Eye (tissue), 1 donor: ENCODE measurements at regions not wholly inside any gene's neighbourhood (a gene's known extent, or its start where the extent isn't known, plus 50 kb on each side); places are given as distances from the start of the nearest gene placed in this dataset.
A peak's percentile ranks its signal among the peaks of the same experiment; 100 is the strongest.
"Not testable (repeated sequence)": the region's sequence is repeated elsewhere in the genome, so short reads cannot be mapped to it uniquely, and the experiment has no call there.

Experiments
- DNase-seq: peaks from one replicate; pipeline ENCODE4 v3.0.0-alpha.2; 2015

DNA sequence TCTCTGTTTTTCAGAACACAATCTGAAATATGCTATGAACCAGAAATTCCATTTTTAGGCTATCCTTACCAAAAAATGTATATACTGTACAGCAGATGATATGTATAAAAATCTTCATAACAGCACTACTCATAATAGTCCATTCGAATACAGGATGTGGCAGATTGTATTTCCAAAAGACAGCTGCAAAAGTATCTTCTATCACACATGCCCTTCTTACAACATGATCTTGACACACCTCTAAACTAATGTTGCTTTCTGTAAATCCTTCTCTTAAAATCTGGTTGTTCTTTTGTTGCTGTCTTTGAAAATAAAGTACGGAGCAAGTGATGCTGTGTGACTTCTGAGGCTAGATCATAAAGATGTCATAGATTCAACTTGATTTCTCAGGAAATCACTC lies 409.9 kb upstream of the LUZP2 start:
- DNase-seq, result no peak

DNA sequence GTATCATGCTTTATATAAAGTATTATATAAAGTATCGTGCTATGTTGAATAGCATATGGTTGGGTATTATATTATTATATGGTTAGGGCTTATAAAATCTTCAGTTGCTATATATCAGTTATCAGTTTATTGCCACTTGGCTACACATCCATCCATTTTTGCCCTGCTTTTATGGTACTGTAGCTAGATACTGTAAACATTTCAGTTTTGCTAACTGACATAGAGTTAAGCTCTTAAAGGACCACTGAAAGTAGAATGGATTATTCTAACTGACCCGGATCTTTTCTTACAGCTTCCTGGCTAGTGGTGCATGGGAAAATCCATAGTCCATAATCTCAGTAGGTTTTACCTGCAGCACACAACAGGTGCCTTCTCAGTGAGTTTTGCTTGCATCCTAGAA lies 405.3 kb upstream of the LUZP2 start:
- DNase-seq, result no peak

DNA sequence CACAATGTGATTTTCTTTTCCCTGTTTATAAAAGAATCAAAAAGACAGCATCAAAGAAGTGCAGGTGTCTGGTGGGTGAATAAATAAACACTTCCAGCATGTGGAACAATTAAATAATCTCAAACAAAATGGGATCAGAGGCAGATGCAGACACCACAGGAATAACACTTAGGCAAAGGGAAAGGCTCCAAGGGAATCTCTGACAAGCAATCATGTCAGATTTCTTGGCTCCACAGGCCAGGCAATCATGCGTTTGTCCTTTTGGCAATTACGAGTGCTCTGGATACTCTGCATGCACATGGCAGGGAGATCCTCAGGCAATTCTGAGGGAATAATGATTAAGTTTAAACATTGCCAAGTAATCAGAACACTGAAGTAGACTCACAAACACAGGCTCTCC lies 403.5 kb upstream of the LUZP2 start:
- peak; percentile 77 for DNase-seq

DNA sequence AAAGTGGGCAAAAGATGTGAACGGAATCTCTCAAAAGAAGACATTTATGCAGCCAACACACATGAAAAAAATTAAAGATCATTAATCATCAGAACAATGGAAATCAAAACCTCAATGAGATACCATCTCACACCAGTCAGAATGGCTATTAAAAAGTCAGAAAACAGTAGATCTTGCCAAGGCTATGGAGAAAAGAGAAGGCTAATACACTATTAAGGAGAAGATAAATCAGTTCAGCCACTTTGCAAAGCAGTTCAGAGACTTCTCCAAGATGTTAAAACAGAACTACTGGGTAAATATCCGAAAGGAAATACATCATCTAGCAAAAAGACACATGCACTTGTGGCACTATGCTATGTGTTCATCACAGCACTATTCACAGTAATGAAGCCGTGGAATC lies 388.2 kb upstream of the LUZP2 start:
- no peak for DNase-seq

DNA sequence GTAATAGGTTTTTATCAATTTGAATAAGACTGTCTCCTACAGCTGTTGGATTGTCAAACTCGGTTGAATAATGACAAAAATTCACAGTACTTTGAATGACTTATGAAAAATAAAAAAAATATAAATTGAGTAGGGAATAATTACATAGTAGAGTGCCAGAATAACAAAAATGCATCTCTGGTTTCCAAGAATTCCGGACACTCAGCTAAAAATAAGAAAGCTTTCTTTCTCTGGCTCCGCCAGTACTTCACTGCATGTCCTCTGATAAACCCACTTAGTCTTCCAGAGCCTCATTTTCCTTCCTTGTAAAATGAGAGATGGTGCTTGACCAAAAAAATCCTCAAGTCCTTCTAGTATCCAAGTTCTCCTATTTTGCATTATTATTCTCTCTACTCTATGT lies 374.6 kb upstream of the LUZP2 start:
- no peak for DNase-seq

DNA sequence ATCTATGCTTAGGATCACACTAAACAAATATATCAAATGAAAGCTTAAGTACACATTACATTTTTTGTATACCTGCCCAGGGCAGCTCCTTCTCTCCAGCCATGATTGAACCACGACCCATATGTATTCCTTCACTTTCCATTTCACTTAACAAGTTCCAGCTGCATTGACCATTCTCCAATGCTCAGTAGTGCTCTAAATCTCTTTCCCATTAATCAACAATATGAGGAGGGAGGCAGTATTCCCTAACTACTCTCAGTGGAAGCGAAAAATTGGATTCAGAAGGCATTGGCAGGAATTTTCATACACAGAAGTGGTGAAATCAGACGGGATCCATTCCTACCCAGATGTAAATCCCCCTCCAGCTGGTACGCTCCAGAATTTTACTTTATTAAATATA lies 372.0 kb upstream of the LUZP2 start:
- no peak for DNase-seq

DNA sequence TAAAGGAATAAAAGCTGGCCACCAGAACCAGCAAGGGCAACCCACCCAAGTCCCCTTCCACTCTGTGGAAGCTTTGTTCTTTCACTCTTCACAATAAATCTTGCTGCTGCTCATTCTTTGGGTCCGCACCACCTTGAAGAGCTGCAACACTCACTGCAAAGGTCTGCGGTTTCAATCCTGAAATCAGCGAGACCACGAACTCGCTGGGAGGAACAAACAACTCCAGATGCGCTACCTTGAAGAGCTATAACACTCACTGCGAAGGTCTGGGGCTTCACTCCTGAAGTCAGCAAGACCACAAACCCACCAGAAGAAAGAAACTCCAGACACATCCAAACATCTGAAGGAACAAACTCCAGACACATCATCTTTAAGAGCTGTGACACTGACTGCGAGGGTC lies 365.2 kb upstream of the LUZP2 start:
- no peak for DNase-seq

DNA sequence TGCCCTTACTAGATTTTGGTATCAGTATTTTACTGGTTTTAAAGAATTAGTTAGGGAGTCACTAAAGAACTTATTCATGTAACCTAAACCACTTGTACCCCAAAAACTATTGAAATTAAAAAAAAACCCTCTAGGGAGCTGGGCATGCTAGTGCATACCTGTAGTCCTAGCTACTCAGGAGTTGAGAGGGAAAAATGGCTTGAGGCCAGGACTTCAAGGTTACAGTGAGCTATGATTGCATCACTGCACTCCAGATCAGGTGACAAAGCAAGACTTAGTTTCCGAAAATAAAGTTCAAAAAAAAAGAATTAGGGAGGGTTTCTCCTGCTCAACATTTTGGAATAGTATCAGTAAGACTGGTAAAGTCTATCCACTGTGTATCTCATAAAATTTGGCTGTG lies 364.4 kb upstream of the LUZP2 start:
- DNase-seq, result no peak

DNA sequence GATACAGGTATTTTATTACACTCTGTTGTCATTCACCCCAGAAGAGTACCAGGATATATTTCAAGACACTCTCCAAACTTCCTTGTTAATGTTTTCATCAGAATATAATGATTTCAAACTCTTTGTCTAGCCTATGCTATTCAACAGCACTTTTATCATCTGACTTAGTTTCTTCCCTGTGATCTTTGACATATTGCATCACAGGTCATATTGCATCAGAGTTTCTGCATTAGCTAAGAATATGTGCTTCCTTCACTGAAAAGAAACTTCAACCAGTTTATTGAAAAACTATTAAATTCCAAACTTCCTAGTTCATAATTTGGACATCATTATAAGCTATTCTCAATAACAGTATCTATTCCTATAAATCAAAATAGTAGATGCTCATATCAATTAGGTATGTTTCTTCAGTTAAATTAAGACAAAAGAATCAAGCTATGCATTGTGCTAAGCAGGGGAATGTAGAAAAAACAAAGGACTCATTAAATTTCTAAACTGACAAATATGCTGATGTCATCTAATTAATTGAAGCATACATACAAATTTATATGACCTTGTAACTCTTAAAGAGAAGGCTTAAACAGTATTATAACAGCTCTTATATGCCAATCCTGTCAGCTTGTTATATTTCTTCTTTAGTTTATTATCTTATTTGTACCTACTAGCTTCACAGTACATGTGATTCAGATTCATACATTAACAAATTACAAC lies 361.8 kb upstream of the LUZP2 start:
- no peak for DNase-seq

DNA sequence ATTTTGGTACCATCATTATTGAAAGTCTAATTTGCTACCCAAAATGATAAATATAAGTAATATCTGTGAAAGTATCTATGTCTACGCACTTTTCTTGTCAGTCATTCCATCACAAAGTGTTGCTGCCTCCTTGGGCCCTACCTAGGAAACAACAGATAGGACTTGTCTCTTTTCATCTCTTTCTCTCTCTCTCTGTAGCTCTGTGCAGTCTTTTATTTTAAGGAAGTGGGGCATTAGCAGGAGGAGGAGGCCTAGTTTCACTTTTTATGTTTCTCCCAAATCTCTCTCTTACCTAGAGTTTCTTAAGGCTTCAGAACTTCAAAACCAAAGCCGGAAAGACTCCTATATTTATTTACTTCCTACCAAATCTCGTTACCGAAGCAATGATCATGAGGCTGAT lies 354.8 kb upstream of the LUZP2 start:
- no peak for DNase-seq

DNA sequence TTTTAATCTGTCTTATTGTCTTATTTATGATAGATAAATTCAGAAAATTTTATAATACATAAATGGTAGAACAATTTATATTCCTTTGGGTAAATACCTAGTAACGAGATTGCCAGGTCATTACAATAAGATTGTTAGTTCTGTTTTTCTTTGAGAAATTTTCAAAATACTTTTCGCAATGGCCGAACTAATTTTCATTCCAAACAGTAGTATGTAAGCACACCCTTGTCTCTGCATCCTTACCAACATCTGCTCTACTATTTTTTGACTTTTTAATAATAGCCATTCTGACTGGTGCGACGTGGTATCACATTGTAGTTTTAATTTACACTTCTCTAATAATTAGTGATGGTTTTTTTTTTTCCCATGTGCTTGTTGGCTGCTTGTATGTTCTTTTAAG lies 351.4 kb upstream of the LUZP2 start:
- no peak for DNase-seq

DNA sequence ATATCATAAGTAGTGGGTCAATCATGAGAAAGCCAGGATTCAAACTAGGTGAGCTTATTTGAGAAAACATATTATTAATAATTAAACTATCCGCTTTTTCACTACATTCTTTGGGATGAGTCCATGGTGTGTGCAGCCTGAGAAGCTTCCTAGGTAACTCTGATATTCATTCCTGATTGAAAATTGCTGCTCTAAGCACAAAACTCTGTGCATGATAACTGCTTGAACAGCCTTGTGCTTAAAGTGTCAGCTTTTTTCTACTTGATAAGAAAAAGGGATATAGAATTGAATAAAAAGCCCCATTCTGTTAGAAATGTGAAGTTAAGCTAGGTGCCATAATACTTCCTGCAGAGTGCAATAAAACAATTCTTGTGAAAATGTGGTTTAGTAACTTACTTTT lies 343.5 kb upstream of the LUZP2 start:
- no peak for DNase-seq

DNA sequence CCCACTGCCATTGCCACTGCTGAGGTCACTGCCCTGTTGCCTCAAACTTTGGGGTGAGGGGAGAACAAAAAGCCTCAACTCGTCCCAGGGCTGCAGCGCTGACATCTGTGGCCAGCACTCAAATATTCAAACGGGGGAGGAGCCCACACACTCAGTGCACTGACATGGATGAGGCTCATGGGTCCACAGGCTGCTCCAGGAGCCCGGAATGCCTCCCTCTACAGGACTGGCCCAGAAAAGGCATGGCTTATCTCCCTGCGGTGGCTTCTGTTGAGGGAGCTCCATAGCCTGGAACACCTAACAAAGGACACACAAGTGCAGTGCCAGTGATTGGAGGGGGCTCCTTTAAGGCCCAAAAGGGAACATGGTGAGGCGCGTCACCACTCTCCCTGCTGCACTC lies 341.1 kb upstream of the LUZP2 start:
- no peak for DNase-seq

DNA sequence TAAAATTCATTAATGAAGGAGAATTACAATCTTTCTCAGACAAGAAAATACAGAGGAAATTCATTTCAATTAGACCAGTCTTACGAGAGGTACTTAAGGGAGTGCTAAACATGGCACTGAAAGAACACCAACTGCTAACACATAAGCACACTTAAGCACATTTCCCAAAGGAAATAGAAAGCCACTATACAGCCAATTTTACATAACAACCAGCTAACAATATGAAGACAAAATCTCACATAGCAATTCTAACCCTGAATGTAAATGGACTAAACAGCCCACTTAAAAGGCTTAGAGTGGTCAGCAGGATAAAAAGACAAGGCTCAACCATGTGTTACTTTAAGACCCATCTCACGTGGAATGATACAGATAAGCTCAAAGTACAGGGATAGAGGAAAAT lies 339.5 kb upstream of the LUZP2 start:
- no peak for DNase-seq

DNA sequence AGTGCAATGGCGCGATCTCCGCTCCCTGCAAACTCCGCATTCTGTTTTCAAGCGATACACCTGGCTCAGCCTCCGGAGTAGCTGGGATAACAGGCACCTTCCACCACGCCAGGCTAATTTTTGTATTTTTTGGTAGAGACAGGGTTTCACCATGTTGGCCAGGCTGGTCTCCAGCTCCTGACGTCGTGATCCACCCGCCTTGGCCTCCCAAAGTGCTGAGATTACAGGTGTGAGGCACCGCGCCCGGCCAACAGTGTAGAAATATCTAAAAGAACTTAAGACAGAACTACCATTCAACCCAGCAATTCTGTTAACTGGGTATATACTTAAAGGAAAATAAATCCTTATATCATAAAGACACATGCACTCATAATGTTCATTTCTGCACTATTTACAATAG lies 335.3 kb upstream of the LUZP2 start:
- no peak for DNase-seq

DNA sequence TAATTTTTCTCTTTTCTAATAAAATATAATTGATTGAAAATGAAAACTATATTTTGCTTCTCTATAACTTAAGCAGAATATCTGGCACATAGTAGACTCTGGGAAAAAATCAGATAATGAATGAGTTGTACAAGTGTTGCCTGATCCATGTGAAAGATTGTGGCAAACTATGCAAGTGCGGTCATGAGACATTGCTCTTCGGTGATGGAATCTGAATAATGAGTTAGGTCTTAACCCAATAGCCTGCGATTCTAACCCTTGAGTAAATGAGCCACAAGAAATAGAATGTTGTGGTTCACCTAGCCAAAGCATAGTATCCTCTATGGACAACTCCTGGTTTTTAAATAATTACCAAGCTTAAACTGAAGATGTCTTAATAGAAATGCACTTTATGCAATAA lies 333.7 kb upstream of the LUZP2 start:
- no peak for DNase-seq

DNA sequence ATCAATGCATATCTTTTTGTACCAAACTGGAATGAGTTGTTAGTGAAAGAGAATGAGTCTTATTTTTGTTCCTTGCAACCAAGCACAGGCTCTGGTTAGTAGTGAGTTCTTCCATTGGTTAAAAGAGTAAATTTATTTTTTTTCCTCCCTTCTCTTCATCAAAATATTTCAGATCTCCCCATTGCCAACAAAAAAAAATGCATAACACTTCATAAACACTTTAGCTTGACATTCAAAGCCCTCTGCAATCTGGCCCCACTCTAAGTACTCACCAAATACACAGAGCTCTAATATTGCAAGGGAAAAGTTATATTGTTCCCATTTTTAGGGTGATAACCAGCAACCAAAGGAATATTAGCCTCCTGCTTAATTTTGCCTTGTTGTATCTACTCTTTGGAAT lies 333.0 kb upstream of the LUZP2 start:
- no peak for DNase-seq

DNA sequence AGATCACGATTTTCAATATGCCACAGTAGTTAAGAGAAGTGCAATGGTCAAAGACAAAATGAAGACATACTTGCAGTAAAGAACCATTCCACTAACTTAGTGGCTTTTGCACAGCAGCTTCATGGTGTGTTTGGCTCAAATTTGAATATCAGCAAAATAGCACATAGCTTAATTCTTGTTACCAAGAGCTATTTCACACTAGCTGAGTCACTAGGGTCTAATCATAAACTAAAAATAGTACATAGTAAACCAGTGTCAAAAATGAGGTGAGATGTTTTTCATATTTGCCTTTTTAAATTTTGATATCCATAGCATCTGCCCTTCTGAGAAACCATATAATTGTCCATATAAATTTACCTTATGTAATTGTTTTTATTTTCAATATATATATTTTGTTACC lies 325.0 kb upstream of the LUZP2 start:
- no peak for DNase-seq

DNA sequence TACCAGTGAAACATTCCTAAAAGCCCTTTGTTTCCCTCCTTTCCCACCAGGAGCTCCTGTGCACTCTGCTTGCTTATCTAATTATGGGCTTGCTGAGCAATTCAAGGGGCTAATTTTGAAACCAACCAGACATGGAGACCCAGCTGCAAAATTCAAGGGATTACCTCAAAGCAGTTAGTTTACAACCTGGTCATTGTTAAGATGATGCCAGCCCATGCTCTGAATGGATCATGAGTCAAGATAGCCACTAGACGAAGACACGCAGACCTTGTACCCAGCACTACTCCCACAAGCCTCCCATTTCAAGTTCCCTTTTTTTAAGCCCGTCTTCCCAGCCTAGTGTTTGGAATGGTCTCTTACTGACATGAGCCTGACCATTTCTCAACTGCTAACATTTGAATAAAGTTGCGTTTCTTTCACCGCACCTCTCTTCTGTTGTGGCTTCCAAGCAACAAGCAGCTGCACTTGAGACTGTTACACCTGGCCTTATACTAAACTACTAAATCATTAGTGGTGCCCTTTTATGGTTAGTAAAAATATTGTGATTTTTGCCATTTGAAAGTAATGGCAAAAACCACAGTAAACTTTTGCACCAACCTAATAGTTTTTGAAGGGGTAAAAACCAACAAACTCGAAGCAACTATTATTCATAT lies 315.3 kb upstream of the LUZP2 start:
- peak; percentile 2 for DNase-seq

DNA sequence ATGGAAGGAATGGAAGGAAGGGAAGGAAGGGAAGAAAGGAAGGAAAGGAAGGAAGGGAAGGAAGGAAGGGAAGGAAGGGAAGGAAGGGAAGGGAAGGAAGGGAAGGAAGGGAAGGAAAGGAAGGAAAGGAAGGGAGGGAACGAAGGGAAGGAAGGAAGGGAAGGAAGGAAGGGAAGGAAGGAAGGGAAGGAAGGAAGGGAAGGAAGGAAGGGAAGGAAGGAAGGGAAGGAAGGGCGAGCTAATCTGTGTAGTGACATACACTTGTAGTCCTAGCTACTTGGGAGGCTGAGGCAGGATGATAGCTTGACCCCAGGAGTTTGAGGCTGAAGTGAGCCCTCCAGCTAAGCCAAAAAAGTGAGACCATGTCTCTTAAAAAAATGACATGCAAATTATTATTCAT lies 311.3 kb upstream of the LUZP2 start:
- DNase-seq, result not testable (repeated sequence)

DNA sequence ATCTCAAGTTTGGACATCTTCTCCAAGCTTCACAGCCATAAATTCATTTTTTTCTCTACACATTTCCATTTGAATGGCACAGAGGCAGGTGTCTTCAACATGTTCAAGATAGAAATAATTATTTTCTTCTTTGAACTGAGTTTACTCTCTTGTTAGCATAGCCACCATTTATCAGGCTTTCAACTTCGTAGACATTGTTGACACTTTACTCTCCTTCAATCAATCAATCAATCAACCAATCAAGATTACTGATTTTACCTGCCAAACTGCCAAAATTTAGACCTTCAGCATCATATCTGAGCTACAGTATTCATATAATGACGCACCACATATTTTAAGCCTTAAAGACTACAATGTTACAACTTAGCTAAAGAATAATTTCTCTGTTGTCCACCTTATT lies 300.1 kb upstream of the LUZP2 start:
- no peak for DNase-seq

DNA sequence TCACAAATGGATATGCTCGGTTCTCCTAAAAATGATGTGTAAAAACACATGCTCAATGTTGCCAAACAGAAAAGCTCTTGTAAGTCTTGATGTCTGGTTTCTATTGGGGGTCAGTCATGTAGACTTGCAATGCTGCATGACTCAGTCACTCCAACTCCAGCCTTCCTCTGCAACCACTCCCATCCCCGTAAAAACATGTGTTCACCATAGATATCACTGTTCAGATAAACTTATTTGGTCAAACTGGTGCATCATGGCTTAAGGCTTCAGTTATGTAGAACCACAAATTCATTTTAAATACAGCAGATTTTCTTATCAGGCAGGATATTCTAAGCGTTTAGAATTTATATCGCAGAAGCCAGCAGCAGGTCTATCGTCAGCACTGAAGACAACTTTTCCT lies 298.4 kb upstream of the LUZP2 start:
- no peak for DNase-seq

DNA sequence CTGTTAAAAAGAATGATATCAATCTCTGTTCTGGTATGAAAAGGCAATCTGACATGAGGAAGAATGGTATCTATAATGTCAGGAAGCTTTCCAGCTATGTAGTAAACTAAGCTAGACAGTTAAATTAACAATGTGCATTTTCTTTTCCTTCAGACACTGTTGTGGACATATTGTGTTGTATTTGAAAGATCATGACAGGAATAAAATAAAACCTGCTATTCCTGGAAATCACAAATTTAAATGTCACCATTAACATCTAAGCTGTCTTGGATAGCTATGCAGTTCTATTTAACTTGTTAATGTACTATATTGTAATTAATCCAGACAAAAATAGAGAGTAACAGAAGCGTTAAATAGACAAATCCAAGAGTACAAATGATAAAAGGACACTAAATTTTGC lies 297.4 kb upstream of the LUZP2 start:
- DNase-seq, result no peak

DNA sequence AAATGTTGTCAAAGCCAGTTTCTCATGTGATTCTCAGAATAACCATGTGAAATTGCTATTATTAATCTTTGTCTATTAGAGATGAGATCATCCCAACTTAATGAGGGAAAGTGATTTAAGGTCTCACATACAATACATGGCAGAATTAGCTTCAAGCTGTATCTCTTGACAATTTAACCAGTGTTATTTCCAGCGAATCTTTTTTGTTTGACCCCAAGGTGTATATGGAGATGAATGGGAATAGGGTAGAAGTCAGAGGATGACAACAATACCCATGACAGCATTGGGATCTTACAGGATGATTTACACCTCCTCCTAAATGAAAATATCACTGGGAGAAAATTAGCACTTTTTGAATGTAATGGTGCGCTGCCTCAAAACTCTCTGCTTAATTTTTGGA lies 290.8 kb upstream of the LUZP2 start:
- DNase-seq, result no peak

DNA sequence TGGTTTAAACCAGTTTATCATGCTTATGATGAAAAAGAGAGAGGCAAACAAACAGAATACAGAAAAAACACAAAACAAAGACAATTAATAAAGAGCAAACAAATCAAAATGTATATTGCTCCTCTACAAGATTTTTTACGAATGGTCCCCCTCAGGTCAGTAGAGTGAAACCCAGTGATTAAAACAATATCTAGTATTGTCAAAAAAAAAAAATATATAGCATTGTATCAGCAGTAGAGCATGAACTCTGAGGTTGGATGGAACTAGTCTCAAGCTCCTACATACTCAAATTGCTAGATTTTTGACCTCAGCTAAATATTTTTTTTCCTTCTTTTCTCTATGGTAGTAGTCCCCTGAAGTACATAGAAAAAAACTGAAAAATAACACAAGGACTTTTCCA lies 290.3 kb upstream of the LUZP2 start:
- DNase-seq, result no peak
